ENCODE measurements at regions not wholly inside any gene's neighbourhood (a gene's known extent, or its start where the extent isn't known, plus 50 kb on each side); places are given as distances from the start of the nearest gene placed in this dataset.

DNA sequence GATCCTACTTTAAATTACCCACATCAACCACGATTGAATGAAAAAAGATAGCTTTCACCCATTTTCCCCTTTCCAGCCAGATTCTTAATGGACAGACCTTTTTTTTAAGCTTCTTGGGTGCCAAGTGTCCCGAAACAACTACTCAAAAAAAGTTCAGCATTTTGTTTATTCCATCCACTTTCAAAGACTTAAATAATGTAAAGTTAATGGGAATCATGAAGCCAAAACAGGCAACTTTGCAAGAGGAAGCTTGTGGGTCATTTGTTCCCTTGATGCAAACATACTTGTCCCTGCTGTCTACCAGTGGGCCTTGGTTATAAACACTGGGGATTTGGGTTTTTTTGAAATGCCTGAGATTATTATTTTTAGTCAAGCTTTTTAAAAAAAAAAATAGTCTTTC is 414.0 kb upstream of the PSMD7 start:
- Histone ChIP-seq H3K36me3 (ENCODE audit: control insufficient read depth, insufficient read depth, low read length) (no peaks in the 10 kb centered on the region), H3K27ac (ENCODE audit: low read length) (no peak overlapping the region), H3K4me3 (ENCODE audit: low read depth in 2 of 2, low read length in 2 of 2) (no peak overlapping the region), H3K27me3 (ENCODE audit: control insufficient read depth, insufficient read depth, low read length) (peaks cover 2% of the 10 kb centered on the region), H3K4me1 (ENCODE audit: control insufficient read depth, insufficient read depth, low read length) (no peaks in the 10 kb centered on the region), H3K9me3 (ENCODE audit: control insufficient read depth, insufficient read depth, low read depth, low read length) (no peaks in the 10 kb centered on the region)
- ATAC-seq (no peak), DNase-seq (ENCODE audit: low read depth, low spot score) (no peak)
- intact Hi-C loops (cut with micrococcal nuclease; ENCODE audit: unreplicated experiment) (no loop called here), in situ Hi-C loops (cut with HindIII; ENCODE audit: low pct_unique_long_range_greater_than_20kb, low sequenced_read_pairs) (no loop called here)
- ChIA-PET POLR2A (no interaction called here), CTCF (no interaction called here)
- no TSS peak for BruUV-seq (replicated peaks)
- TF ChIP-seq, protein P1, sequence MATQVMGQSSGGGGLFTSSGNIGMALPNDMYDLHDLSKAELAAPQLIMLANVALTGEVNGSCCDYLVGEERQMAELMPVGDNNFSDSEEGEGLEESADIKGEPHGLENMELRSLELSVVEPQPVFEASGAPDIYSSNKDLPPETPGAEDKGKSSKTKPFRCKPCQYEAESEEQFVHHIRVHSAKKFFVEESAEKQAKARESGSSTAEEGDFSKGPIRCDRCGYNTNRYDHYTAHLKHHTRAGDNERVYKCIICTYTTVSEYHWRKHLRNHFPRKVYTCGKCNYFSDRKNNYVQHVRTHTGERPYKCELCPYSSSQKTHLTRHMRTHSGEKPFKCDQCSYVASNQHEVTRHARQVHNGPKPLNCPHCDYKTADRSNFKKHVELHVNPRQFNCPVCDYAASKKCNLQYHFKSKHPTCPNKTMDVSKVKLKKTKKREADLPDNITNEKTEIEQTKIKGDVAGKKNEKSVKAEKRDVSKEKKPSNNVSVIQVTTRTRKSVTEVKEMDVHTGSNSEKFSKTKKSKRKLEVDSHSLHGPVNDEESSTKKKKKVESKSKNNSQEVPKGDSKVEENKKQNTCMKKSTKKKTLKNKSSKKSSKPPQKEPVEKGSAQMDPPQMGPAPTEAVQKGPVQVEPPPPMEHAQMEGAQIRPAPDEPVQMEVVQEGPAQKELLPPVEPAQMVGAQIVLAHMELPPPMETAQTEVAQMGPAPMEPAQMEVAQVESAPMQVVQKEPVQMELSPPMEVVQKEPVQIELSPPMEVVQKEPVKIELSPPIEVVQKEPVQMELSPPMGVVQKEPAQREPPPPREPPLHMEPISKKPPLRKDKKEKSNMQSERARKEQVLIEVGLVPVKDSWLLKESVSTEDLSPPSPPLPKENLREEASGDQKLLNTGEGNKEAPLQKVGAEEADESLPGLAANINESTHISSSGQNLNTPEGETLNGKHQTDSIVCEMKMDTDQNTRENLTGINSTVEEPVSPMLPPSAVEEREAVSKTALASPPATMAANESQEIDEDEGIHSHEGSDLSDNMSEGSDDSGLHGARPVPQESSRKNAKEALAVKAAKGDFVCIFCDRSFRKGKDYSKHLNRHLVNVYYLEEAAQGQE (IDR thresholded peaks at IDR 0.05; ENCODE audit: insufficient read depth in 1 of 2, low read depth in 2 of 2, low read length in 1 of 2), result no peak
- TF ChIP-seq POLR2AphosphoS5 (IDR thresholded peaks at IDR 0.05; ENCODE audit: low read depth, low read length) (no peak), TCF7L2 (IDR thresholded peaks at IDR 0.05; ENCODE audit: low read depth, low read length) (no peak), SIN3A (IDR thresholded peaks at IDR 0.05; ENCODE audit: borderline replicate concordance, insufficient read depth, low read depth, low read length) (no peak)
- TF ChIP-seq, protein P2, sequence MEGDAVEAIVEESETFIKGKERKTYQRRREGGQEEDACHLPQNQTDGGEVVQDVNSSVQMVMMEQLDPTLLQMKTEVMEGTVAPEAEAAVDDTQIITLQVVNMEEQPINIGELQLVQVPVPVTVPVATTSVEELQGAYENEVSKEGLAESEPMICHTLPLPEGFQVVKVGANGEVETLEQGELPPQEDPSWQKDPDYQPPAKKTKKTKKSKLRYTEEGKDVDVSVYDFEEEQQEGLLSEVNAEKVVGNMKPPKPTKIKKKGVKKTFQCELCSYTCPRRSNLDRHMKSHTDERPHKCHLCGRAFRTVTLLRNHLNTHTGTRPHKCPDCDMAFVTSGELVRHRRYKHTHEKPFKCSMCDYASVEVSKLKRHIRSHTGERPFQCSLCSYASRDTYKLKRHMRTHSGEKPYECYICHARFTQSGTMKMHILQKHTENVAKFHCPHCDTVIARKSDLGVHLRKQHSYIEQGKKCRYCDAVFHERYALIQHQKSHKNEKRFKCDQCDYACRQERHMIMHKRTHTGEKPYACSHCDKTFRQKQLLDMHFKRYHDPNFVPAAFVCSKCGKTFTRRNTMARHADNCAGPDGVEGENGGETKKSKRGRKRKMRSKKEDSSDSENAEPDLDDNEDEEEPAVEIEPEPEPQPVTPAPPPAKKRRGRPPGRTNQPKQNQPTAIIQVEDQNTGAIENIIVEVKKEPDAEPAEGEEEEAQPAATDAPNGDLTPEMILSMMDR (IDR thresholded peaks at IDR 0.05), result no peak

DNA sequence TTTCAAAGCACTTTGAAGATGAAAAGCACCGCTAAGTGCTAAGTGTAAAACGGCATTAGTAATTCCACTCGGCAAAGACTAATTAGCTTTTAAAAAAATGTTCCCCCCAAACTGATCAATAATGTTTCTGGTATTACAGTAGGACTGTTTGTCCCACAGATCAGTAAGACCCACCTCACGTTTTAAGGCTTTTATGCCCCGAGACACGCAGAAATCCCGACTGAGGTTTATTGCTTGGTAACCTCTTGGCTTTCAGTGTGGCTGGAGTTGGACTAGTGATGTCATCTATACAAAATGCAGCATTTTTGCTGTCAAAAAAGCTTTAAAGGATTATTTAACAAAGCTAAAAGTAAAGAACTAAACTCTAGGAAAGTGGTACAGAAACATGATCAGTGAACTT is 414.6 kb upstream of the PSMD7 start:
- CTCF ChIA-PET, result no interaction called here
- in situ Hi-C loops (cut with HindIII; ENCODE audit: low pct_unique_long_range_greater_than_20kb, low sequenced_read_pairs), result no loop called here

More for the DNA sequence above, 414.6 kb upstream of the PSMD7 start:
- DNase-seq (ENCODE audit: low read depth, low spot score) (no peak), ATAC-seq (no peak)
- BruUV-seq (replicated peaks), result no TSS peak
- Histone ChIP-seq H3K27ac (ENCODE audit: low read length) (no peak overlapping the region), H3K27me3 (ENCODE audit: control insufficient read depth, insufficient read depth, low read length) (peaks cover 2% of the 10 kb centered on the region), H3K9me3 (ENCODE audit: control insufficient read depth, insufficient read depth, low read depth, low read length) (no peaks in the 10 kb centered on the region), H3K36me3 (ENCODE audit: control insufficient read depth, insufficient read depth, low read length) (no peaks in the 10 kb centered on the region), H3K4me1 (ENCODE audit: control insufficient read depth, insufficient read depth, low read length) (no peaks in the 10 kb centered on the region), H3K4me3 (ENCODE audit: low read depth in 2 of 2, low read length in 2 of 2) (no peak overlapping the region)
- intact Hi-C loops (cut with micrococcal nuclease; ENCODE audit: unreplicated experiment), result no loop called here
- TF ChIP-seq SIN3A (IDR thresholded peaks at IDR 0.05; ENCODE audit: borderline replicate concordance, insufficient read depth, low read depth, low read length) (no peak), TCF7L2 (IDR thresholded peaks at IDR 0.05; ENCODE audit: low read depth, low read length) (no peak), POLR2AphosphoS5 (IDR thresholded peaks at IDR 0.05; ENCODE audit: low read depth, low read length) (no peak)
- TF ChIP-seq, protein P2 (IDR thresholded peaks at IDR 0.05), result no peak
- TF ChIP-seq, protein P1 (IDR thresholded peaks at IDR 0.05; ENCODE audit: insufficient read depth in 1 of 2, low read depth in 2 of 2, low read length in 1 of 2), result no peak
- POLR2A ChIA-PET, result no interaction called here

Measured in Panc1 (cell line).